A549 (cell line): ENCODE measurements at regions not wholly inside any gene's neighbourhood (a gene's known extent, or its start where the extent isn't known, plus 50 kb on each side); places are given as distances from the start of the nearest gene placed in this dataset.

Source experiments
- ATAC-seq, 2 experiments: fragments of 200-7000 bp in 1 of 2; fragments of >200 bp in 1 of 2; cut with Nextera tagmentation in 1 of 2; cut with Tn5 transposase in 1 of 2; 3 replicates each; pipeline versions ENCODE4 v1.8.0 to v1.9.1; 2018 to 2020; ENCODE audit warnings: mild to moderate bottlenecking in 1 of 2, moderate library complexity in 1 of 2
- CTCF ChIA-PET: fragments of 300-600 bp; sonication (Branson Sonifier 250); formaldehyde crosslinking; extraction: SDS; loops from one replicate; lab custom pipeline; 2021; ENCODE audit warnings: antibody characterized with exemption, inconsistent platforms; lab: Yijun Ruan, JAX
- POLR2A ChIA-PET: fragments of 350-600 bp; formaldehyde crosslinking; extraction: SDS; loops from one replicate; lab custom pipeline; 2021; ENCODE audit warnings: antibody characterized with exemption, inconsistent platforms; lab: Yijun Ruan, JAX
- DNase-seq, 2 experiments: peaks; one replicate each; pipeline versions ENCODE4 v3.0.0 to v3.0.0-alpha.2; 2011 to 2016; ENCODE audit warnings: low read depth in 1 of 2, low spot score in 1 of 2
- FAIRE-seq: peaks from 2 replicates; lab custom pipeline; 2011; peaks lifted over from hg19 to GRCh38; lab: Jason Lieb, UNC
- H3K27ac ChIP-seq, 2 experiments: fragments of >200 bp; sonication (Bioruptor Twin); formaldehyde crosslinking; 3 replicates each; pipeline ENCODE4 v1.5.1; 2016 to 2017
- H3K4me1 ChIP-seq: fragments of >200 bp; sonication (Bioruptor Twin); formaldehyde crosslinking; 3 replicates; pipeline ENCODE4 v1.6.1; 2016
- H3K4me2 ChIP-seq: fragments of >200 bp; sonication (Bioruptor Twin); formaldehyde crosslinking; 3 replicates; pipeline ENCODE4 v1.6.1; 2016
- H3K4me3 ChIP-seq: fragments of >200 bp; sonication (Bioruptor Twin); formaldehyde crosslinking; 3 replicates; pipeline ENCODE4 v1.5.1; 2016
- H3K9me3 ChIP-seq: fragments of >200 bp; sonication (Bioruptor Twin); formaldehyde crosslinking; 3 replicates; pipeline ENCODE4 v1.6.1; 2016
- CBX8 ChIP-seq: fragments of 200-600 bp; sonication (generic); IDR thresholded peaks from 2 replicates; pipeline ENCODE4 v1.6.1; 2016
- EP300 ChIP-seq, 2 experiments: fragments of >200 bp; sonication (Bioruptor Twin); formaldehyde crosslinking; IDR thresholded peaks; 2 replicates in 1 of 2; 3 replicates in 1 of 2; pipeline ENCODE4 v1.6.1; 2016 to 2017
- FOSB ChIP-seq: fragments of 250-450 bp; sonication (Bioruptor Pico); IDR thresholded peaks from 2 replicates; pipeline ENCODE4 v1.5.0; 2020; ENCODE audit warnings: mild to moderate bottlenecking, moderate library complexity
- HDAC2 ChIP-seq: fragments of 200-600 bp; sonication (generic); IDR thresholded peaks from 2 replicates; pipeline ENCODE4 v1.6.1; 2016
- HOXB13 ChIP-seq: fragments of 250-450 bp; sonication (Bioruptor Pico); IDR thresholded peaks from 2 replicates; pipeline ENCODE4 v1.5.0; 2020; ENCODE audit warnings: low read depth, mild to moderate bottlenecking, moderate library complexity
- NFE2L2 ChIP-seq: fragments of 150-350 bp; conservative IDR thresholded peaks from 2 replicates; pipeline ENCODE4 v1.6.1; 2014; ENCODE audit warnings: low read length
- NPAS2 ChIP-seq: fragments of 250-450 bp; sonication (Bioruptor Pico); IDR thresholded peaks from 2 replicates; pipeline ENCODE4 v1.8.0; 2022; ENCODE audit warnings: mild to moderate bottlenecking, moderate library complexity, borderline replicate concordance
- PHF8 ChIP-seq: fragments of 200-600 bp; sonication (generic); IDR thresholded peaks from 2 replicates; pipeline ENCODE4 v1.6.1; 2016; ENCODE audit warnings: low read depth, mild to moderate bottlenecking, antibody characterized with exemption, moderate library complexity, borderline replicate concordance
- POLR2A ChIP-seq: IDR thresholded peaks from 2 replicates; pipeline ENCODE4 v1.6.1; 2012; ENCODE audit warnings: mild to moderate bottlenecking, low read length
- POLR2AphosphoS2 ChIP-seq: conservative IDR thresholded peaks from 2 replicates; pipeline ENCODE4 v1.6.1; 2012; ENCODE audit warnings: low read length, improper control_type of control experiment, inconsistent platforms
- RAD21 ChIP-seq, 2 experiments: fragments of >200 bp in 1 of 2; sonication (Bioruptor Twin) in 1 of 2; formaldehyde crosslinking in 1 of 2; IDR thresholded peaks in 1 of 2; conservative IDR thresholded peaks in 1 of 2; 2 replicates in 1 of 2; 3 replicates in 1 of 2; pipeline ENCODE4 v1.6.1; 2012 to 2018; ENCODE audit warnings: inconsistent platforms in 1 of 2
- RCOR1 ChIP-seq: fragments of 150-350 bp; IDR thresholded peaks from 2 replicates; pipeline ENCODE4 v1.6.1; 2014; ENCODE audit warnings: antibody characterized with exemption, low read length, low read depth
- RNF2 ChIP-seq: fragments of 200-600 bp; sonication (generic); IDR thresholded peaks from 2 replicates; pipeline ENCODE4 v1.6.1; 2016; ENCODE audit warnings: low read depth, mild to moderate bottlenecking, antibody characterized with exemption, moderate library complexity, borderline replicate concordance
- SMC3 ChIP-seq: fragments of >200 bp; sonication (Bioruptor Twin); formaldehyde crosslinking; IDR thresholded peaks from 3 replicates; pipeline ENCODE4 v1.6.1; 2018; ENCODE audit warnings: inconsistent platforms
- TFCP2L1 ChIP-seq: fragments of 250-450 bp; sonication (Bioruptor Pico); IDR thresholded peaks from 2 replicates; pipeline ENCODE4 v1.5.0; 2021; ENCODE audit warnings: mild to moderate bottlenecking
- TP53 ChIP-seq: fragments of 250-450 bp; sonication (Bioruptor Pico); IDR thresholded peaks from 2 replicates; pipeline ENCODE4 v1.5.0; 2021; ENCODE audit warnings: mild to moderate bottlenecking, moderate library complexity
- ZFP36 ChIP-seq: fragments of 450-650 bp; IDR thresholded peaks from 2 replicates; pipeline ENCODE4 v1.6.1; 2014; ENCODE audit warnings: borderline replicate concordance; ENCODE audit not compliant: partially characterized antibody
- ZSCAN20 ChIP-seq: fragments of 250-450 bp; sonication (Bioruptor Pico); IDR thresholded peaks from 2 replicates; pipeline ENCODE4 v1.8.0; 2022; ENCODE audit warnings: mild to moderate bottlenecking, moderate library complexity
- WGBS: methylation state at CpG from one replicate; pipeline ENCODE4 v1.1.6; 2017; ENCODE audit errors: missing lambda C conversion rate; 5-methylcytosine and 5-hydroxymethylcytosine counted together
- TF ChIP-seq, protein P1 (sequence below): fragments of >200 bp; sonication (Bioruptor Twin); formaldehyde crosslinking; IDR thresholded peaks from 2 replicates; pipeline ENCODE4 v1.6.1; 2016
- TF ChIP-seq, protein P2 (sequence below): IDR thresholded peaks from 2 replicates; pipeline ENCODE4 v1.6.1; 2012
- TF ChIP-seq, protein P3 (sequence below): fragments of 250-450 bp; sonication (Bioruptor Pico); IDR thresholded peaks from 2 replicates; pipeline ENCODE4 v1.5.0; 2020; ENCODE audit warnings: low read depth, mild to moderate bottlenecking, moderate library complexity
- TF ChIP-seq, protein P4 (sequence below): fragments of 450-650 bp; IDR thresholded peaks from 2 replicates; pipeline ENCODE4 v1.6.1; 2014; ENCODE audit warnings: antibody characterized with exemption
- TF ChIP-seq, protein P5 (sequence below): fragments of >200 bp; sonication (Bioruptor Twin); formaldehyde crosslinking; IDR thresholded peaks from 3 replicates; pipeline ENCODE4 v1.5.1; 2016
- TF ChIP-seq, protein P6 (sequence below): IDR thresholded peaks from 2 replicates; pipeline ENCODE4 v1.6.1; 2012

DNA sequence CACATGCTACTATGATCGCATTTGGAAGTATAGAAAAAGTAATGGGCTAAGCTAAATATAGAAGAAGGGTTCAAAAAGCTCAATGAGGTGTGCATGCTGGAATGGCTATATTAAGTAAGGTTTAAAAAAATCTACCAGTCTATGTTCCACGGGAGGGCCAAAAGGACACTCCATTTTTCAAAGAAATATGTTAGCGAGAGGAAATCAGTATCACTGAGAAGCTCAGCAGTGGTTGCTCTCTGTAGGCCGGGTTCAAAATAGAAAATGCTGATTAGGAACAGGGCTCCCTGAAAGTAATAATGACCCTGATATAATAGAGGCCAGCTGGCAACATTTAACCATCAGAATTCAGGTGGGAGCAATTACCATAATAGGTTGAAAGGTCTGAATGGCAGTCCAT is 224.5 kb upstream of the SEMA3E start:
- no peaks in the 10 kb centered on the region for H3K9me3 ChIP-seq
- ATAC-seq (no peak), DNase-seq (no peak), FAIRE-seq (no peak)
- no peak overlapping the region for H3K27ac ChIP-seq
- TF ChIP-seq, protein P1, sequence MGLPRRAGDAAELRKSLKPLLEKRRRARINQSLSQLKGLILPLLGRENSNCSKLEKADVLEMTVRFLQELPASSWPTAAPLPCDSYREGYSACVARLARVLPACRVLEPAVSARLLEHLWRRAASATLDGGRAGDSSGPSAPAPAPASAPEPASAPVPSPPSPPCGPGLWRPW, result no peak
- TF ChIP-seq RNF2, result no peak
- TF ChIP-seq EP300 (IDR thresholded peaks at IDR 0.05), result no peak
- no peak for TF ChIP-seq NFE2L2
- no peak for TF ChIP-seq FOSB
- no peak for TF ChIP-seq POLR2A
- TF ChIP-seq SMC3, result no peak
- TF ChIP-seq, protein P2, sequence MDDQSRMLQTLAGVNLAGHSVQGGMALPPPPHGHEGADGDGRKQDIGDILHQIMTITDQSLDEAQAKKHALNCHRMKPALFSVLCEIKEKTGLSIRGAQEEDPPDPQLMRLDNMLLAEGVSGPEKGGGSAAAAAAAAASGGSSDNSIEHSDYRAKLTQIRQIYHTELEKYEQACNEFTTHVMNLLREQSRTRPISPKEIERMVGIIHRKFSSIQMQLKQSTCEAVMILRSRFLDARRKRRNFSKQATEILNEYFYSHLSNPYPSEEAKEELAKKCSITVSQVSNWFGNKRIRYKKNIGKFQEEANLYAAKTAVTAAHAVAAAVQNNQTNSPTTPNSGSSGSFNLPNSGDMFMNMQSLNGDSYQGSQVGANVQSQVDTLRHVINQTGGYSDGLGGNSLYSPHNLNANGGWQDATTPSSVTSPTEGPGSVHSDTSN, result no peak
- TF ChIP-seq, protein P3, sequence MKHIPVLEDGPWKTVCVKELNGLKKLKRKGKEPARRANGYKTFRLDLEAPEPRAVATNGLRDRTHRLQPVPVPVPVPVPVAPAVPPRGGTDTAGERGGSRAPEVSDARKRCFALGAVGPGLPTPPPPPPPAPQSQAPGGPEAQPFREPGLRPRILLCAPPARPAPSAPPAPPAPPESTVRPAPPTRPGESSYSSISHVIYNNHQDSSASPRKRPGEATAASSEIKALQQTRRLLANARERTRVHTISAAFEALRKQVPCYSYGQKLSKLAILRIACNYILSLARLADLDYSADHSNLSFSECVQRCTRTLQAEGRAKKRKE (CRISPR knock-in tag), result no peak
- no peak for TF ChIP-seq TFCP2L1 (CRISPR knock-in tag)
- CTCF ChIA-PET, result no interaction called here
- no peaks in the 10 kb centered on the region for H3K4me1 ChIP-seq
- no peak overlapping the region for H3K4me2 ChIP-seq
- H3K4me3 ChIP-seq, result no peak overlapping the region
- 38% methylated on average over 4 of the region's 4 CpGs for WGBS
- POLR2A ChIA-PET, result no interaction called here

DNA sequence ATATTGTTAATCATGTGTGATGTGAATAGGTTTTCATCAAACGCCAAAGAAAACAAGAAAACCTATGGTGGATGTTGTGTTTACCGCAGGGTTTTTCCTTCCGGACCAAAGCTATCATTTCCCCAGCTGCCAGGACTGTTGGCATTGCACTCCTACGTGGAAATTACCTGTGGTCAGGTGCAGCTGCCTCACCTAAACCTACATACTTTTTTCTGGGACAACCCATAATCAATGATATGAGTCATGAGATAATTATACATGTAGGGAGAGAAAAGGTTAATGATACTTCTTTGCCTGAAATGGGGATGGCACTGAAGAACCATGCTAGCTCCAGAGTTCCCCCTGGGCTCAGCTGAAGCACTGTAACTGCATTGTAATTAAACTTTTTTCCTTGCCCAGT is 223.6 kb upstream of the SEMA3E start:
- POLR2A ChIA-PET, result no interaction called here
- FAIRE-seq, result no peak
- 44% methylated on average over 4 of the region's 4 CpGs for WGBS

DNA sequence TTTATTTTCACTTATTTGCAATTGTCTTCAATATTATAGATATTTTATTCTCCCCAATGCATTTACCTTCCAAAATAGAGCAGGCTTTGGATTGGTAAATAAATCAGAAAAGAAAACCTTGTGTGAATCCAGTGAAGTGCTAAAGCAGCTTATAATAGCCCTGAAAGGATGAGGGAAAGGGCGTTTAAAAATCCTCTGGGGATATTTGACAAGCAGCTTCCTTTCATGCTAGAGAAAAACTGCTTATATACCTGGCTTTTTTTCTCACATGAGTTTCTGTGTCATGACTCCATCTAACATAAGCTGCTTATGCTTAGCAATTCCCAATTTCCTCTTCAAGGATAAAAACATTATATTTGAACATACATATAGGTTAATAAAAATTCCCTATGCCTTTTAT is 221.6 kb upstream of the SEMA3E start:
- CTCF ChIA-PET, result no interaction called here

More for the DNA sequence above, 223.6 kb upstream of the SEMA3E start:
- DNase-seq, result no peak
- Histone ChIP-seq H3K27ac (no peak overlapping the region), H3K4me3 (no peak overlapping the region), H3K4me2 (no peak overlapping the region), H3K4me1 (no peaks in the 10 kb centered on the region), H3K9me3 (no peaks in the 10 kb centered on the region)
- TF ChIP-seq, protein P4, sequence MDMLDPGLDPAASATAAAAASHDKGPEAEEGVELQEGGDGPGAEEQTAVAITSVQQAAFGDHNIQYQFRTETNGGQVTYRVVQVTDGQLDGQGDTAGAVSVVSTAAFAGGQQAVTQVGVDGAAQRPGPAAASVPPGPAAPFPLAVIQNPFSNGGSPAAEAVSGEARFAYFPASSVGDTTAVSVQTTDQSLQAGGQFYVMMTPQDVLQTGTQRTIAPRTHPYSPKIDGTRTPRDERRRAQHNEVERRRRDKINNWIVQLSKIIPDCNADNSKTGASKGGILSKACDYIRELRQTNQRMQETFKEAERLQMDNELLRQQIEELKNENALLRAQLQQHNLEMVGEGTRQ, result no peak
- TF ChIP-seq POLR2AphosphoS2 (no peak), NFE2L2 (no peak)
- ATAC-seq, result no peak
- CTCF ChIA-PET, result no interaction called here

More for the DNA sequence above, 221.6 kb upstream of the SEMA3E start:
- no peak for ATAC-seq
- Histone ChIP-seq H3K4me2 (no peak overlapping the region), H3K27ac (no peak overlapping the region), H3K4me3 (no peak overlapping the region), H3K9me3 (no peaks in the 10 kb centered on the region), H3K4me1 (no peaks in the 10 kb centered on the region)
- FAIRE-seq, result no peak
- 2% methylated on average over 1 of the region's 1 CpG for WGBS
- POLR2A ChIA-PET, result no interaction called here
- TF ChIP-seq POLR2AphosphoS2, result no peak
- no peak for TF ChIP-seq RCOR1
- TF ChIP-seq, protein P5, sequence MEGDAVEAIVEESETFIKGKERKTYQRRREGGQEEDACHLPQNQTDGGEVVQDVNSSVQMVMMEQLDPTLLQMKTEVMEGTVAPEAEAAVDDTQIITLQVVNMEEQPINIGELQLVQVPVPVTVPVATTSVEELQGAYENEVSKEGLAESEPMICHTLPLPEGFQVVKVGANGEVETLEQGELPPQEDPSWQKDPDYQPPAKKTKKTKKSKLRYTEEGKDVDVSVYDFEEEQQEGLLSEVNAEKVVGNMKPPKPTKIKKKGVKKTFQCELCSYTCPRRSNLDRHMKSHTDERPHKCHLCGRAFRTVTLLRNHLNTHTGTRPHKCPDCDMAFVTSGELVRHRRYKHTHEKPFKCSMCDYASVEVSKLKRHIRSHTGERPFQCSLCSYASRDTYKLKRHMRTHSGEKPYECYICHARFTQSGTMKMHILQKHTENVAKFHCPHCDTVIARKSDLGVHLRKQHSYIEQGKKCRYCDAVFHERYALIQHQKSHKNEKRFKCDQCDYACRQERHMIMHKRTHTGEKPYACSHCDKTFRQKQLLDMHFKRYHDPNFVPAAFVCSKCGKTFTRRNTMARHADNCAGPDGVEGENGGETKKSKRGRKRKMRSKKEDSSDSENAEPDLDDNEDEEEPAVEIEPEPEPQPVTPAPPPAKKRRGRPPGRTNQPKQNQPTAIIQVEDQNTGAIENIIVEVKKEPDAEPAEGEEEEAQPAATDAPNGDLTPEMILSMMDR, result no peak
- TF ChIP-seq, protein P2, result no peak
- TF ChIP-seq, protein P6, sequence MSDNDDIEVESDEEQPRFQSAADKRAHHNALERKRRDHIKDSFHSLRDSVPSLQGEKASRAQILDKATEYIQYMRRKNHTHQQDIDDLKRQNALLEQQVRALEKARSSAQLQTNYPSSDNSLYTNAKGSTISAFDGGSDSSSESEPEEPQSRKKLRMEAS, result no peak
- TF ChIP-seq, protein P1, result no peak
- no peak for TF ChIP-seq TFCP2L1 (CRISPR knock-in tag)
- no peak for TF ChIP-seq RNF2
- TF ChIP-seq NPAS2 (CRISPR knock-in tag), result no peak
- TF ChIP-seq TP53 (CRISPR knock-in tag), result no peak
- TF ChIP-seq RAD21 (conservative IDR thresholded peaks at IDR 0.05 in 1 of 2, IDR thresholded peaks at IDR 0.05 in 1 of 2), result no peak
- TF ChIP-seq ZFP36, result no peak
- TF ChIP-seq, protein P3 (CRISPR knock-in tag), result no peak
- TF ChIP-seq HOXB13 (CRISPR knock-in tag), result no peak
- TF ChIP-seq CBX8, result no peak
- no peak for TF ChIP-seq FOSB
- TF ChIP-seq HDAC2, result no peak
- no peak for TF ChIP-seq ZSCAN20 (CRISPR knock-in tag)
- no peak for TF ChIP-seq PHF8
- DNase-seq, result no peak
